ENCODE measurements at regions not wholly inside any gene's neighbourhood (a gene's known extent, or its start where the extent isn't known, plus 50 kb on each side); places are given as distances from the start of the nearest gene placed in this dataset.
A peak's percentile ranks its signal among the peaks of the same experiment; 100 is the strongest.

GRCh38 chr1:36613721-36614120 is 131.0 kb upstream of the CSF3R start:
- DNase-seq: no peak
- WGBS, 2 donors: 86 to 88% methylated on average over 2 to 3 of the region's 3 CpGs
- Histone ChIP-seq H3K9me3 (no peaks in the 10 kb centered on the region), H3K4me1 (no peaks in the 10 kb centered on the region), H3K4me3 (no peak overlapping the region), H3K27me3 (no peaks in the 10 kb centered on the region), H3K36me3 (ENCODE audit: low read depth, missing control alignments) (no peaks in the 10 kb centered on the region), H3K27ac (no peak overlapping the region)
- no peak for TF ChIP-seq POLR2A (IDR thresholded peaks at IDR 0.05)
- no peak for TF ChIP-seq CTCF (IDR thresholded peaks at IDR 0.05)
- intact Hi-C loops (cut with DNase I; ENCODE audit: low total_unique reads): no loop called here

- no peak overlapping the region for H3K4me3 ChIP-seq
- no peaks in the 10 kb centered on the region for H3K4me1 ChIP-seq
- intact Hi-C loops (cut with DNase I; ENCODE audit: low total_unique reads): no loop called here
- 61 to 65% methylated on average over 7 to 8 of the region's 8 CpGs for WGBS, 2 donors
- peak; percentile 19 for DNase-seq
- H3K9me3 ChIP-seq: no peaks in the 10 kb centered on the region
- no peaks in the 10 kb centered on the region for H3K36me3 ChIP-seq (ENCODE audit: low read depth, missing control alignments)
- no peak overlapping the region for H3K27ac ChIP-seq
- no peaks in the 10 kb centered on the region for H3K27me3 ChIP-seq
- TF ChIP-seq POLR2A (IDR thresholded peaks at IDR 0.05): no peak
- no peak for TF ChIP-seq CTCF (IDR thresholded peaks at IDR 0.05)
Measured at GRCh38 chr1:36612881-36613280, 130.2 kb upstream of the CSF3R start.

- no peak for DNase-seq
- TF ChIP-seq CTCF (IDR thresholded peaks at IDR 0.05) (no peak), POLR2A (IDR thresholded peaks at IDR 0.05) (no peak)
- intact Hi-C loops (cut with DNase I; ENCODE audit: low total_unique reads): no loop called here
- Histone ChIP-seq H3K4me1 (no peaks in the 10 kb centered on the region), H3K27me3 (no peaks in the 10 kb centered on the region), H3K4me3 (no peak overlapping the region), H3K27ac (no peak overlapping the region), H3K36me3 (ENCODE audit: low read depth, missing control alignments) (no peaks in the 10 kb centered on the region), H3K9me3 (no peaks in the 10 kb centered on the region)
- 71 to 80% methylated on average over 10 of the region's 10 CpGs for WGBS, 2 donors
Measured at GRCh38 chr1:36612121-36612520, 129.4 kb upstream of the CSF3R start.

GRCh38 chr1:36609241-36610027 is 126.7 kb upstream of the CSF3R start:
- no peaks in the 10 kb centered on the region for H3K9me3 ChIP-seq
- H3K4me3 ChIP-seq: no peak overlapping the region
- peak; percentile 81 for DNase-seq
- H3K27ac ChIP-seq: no peak overlapping the region
- H3K27me3 ChIP-seq: no peaks in the 10 kb centered on the region
- H3K36me3 ChIP-seq (ENCODE audit: low read depth, missing control alignments): no peaks in the 10 kb centered on the region
- TF ChIP-seq CTCF (IDR thresholded peaks at IDR 0.05) (peak in 2 of 3 experiments; percentile 63 to 67), POLR2A (IDR thresholded peaks at IDR 0.05) (no peak)
- WGBS, 2 donors: 47 to 55% methylated on average over 6 of the region's 6 CpGs
- intact Hi-C loops (cut with DNase I; ENCODE audit: low total_unique reads): no loop called here
- H3K4me1 ChIP-seq: no peaks in the 10 kb centered on the region

- no peaks in the 10 kb centered on the region for H3K27me3 ChIP-seq
- TF ChIP-seq CTCF (IDR thresholded peaks at IDR 0.05): no peak
- TF ChIP-seq POLR2A (IDR thresholded peaks at IDR 0.05): no peak
- H3K36me3 ChIP-seq (ENCODE audit: low read depth, missing control alignments): no peaks in the 10 kb centered on the region
- no peak for DNase-seq
- H3K4me1 ChIP-seq: no peaks in the 10 kb centered on the region
- H3K27ac ChIP-seq: no peak overlapping the region
- intact Hi-C loops (cut with DNase I; ENCODE audit: low total_unique reads): no loop called here
- H3K9me3 ChIP-seq: no peaks in the 10 kb centered on the region
- H3K4me3 ChIP-seq: no peak overlapping the region
- 50 to 60% methylated on average over 1 of the region's 1 CpG for WGBS, 2 donors
Measured at GRCh38 chr1:36608272-36608671, 125.6 kb upstream of the CSF3R start.

Measured in testis (tissue), 2 donors.